Mucosa of stomach (tissue), 1 donor: ENCODE measurements at regions not wholly inside any gene's neighbourhood (a gene's known extent, or its start where the extent isn't known, plus 50 kb on each side); places are given as distances from the start of the nearest gene placed in this dataset.
"Not testable (repeated sequence)": the region's sequence is repeated elsewhere in the genome, so short reads cannot be mapped to it uniquely, and the experiment has no call there.

Source experiments
- H3K27me3 ChIP-seq: one replicate; pipeline ENCODE4 v1.7.0; 2013; ENCODE audit warnings: mild to moderate bottlenecking, low read length; ENCODE audit not compliant: control insufficient read depth, insufficient read depth
- H3K36me3 ChIP-seq: one replicate; pipeline ENCODE4 v1.7.0; 2013; ENCODE audit warnings: low read length; ENCODE audit not compliant: control insufficient read depth, insufficient read depth
- H3K4me1 ChIP-seq: one replicate; pipeline ENCODE4 v1.7.0; 2013; ENCODE audit warnings: mild to moderate bottlenecking, low read length; ENCODE audit not compliant: control insufficient read depth, insufficient read depth
- H3K4me3 ChIP-seq: one replicate; pipeline ENCODE4 v1.7.0; 2013; ENCODE audit warnings: low read length
- H3K9ac ChIP-seq: one replicate; pipeline ENCODE4 v1.7.0; 2013; ENCODE audit warnings: mild to moderate bottlenecking, low read length, moderate library complexity
- H3K9me3 ChIP-seq: one replicate; pipeline ENCODE4 v1.7.0; 2013; ENCODE audit warnings: mild to moderate bottlenecking, low read length, moderate library complexity; ENCODE audit not compliant: control insufficient read depth
- donor health status: Pancreatic carcinoma.

- H3K9ac ChIP-seq, result no peak overlapping the region
- H3K4me1 ChIP-seq, result no peaks in the 10 kb centered on the region
- no peaks in the 10 kb centered on the region for H3K27me3 ChIP-seq
- H3K9me3 ChIP-seq, result no peaks in the 10 kb centered on the region
- H3K4me3 ChIP-seq, result no peak overlapping the region
- H3K36me3 ChIP-seq, result no peaks in the 10 kb centered on the region
Measured at GRCh38 chr12:75650595-75651341, 139.4 kb upstream of the KRR1 start.

DNA sequence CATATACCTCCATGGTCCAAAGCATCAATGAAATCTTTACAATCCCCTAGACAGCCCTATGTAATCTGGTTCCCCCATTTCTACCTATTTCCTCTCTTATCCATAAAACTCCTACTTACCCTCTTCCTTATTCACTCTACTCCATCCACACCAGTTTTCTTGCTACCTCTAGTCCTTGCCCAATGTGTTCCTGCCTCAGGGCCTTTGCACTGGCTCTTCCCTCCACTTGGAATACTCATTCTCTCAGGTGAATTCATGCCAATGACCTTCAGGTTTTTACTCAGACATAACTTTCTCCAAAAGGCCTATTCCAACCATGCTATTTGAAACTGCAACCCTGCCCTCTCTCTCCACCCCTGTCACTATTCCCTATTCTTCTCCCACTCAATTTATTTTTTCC lies 138.7 kb upstream of the KRR1 start:
- no peaks in the 10 kb centered on the region for H3K27me3 ChIP-seq
- no peak overlapping the region for H3K4me3 ChIP-seq
- no peaks in the 10 kb centered on the region for H3K4me1 ChIP-seq
- no peaks in the 10 kb centered on the region for H3K9me3 ChIP-seq
- no peak overlapping the region for H3K9ac ChIP-seq
- no peaks in the 10 kb centered on the region for H3K36me3 ChIP-seq

- no peak overlapping the region for H3K4me3 ChIP-seq
- H3K4me1 ChIP-seq, result no peaks in the 10 kb centered on the region
- H3K9ac ChIP-seq, result no peak overlapping the region
- H3K36me3 ChIP-seq, result no peaks in the 10 kb centered on the region
- no peaks in the 10 kb centered on the region for H3K9me3 ChIP-seq
- H3K27me3 ChIP-seq, result no peaks in the 10 kb centered on the region
Measured at GRCh38 chr12:75648856-75649255, 137.4 kb upstream of the KRR1 start.

DNA sequence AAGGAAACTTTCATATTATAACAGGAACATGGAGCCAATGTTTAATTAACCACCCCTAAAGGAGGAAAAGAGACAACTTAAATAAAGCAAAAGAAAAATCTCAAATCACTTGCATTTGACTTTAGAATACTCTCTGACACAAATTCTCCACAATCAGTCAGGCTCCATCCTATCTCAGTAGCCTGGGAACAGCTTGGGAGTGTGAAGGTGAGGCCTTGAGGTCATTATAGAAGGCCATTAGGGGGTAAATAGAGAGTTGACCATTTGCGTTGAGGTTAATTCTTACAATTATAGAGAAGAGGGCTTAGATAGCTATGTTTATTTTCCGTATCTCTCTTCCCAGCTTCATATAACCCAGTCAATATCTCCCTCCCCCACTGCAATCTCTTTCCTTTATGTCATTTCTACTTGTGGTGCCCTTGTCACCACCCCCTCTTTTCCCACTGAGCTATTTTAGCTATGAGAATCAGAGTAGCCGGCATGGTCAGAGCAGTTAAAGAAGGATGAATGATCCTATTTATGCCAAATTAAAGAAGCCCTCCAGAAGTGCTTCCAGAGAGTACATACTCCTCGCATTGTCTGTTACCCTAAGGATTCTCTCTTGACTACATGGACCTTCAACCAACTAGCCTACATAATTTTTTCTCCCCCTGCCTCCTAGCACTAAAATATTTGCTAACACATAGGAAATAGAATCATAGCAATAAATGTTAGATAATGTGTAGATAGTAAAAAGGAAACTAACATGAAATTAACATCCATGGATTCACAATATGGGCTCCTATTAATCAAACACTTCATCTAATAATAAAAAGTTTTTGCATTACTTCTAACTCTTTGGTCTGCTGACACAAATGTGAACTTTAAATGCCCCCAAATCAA lies 135.2 kb upstream of the KRR1 start:
- Histone ChIP-seq H3K27me3 (no peaks in the 10 kb centered on the region), H3K36me3 (no peaks in the 10 kb centered on the region), H3K9ac (no peak overlapping the region), H3K4me1 (no peaks in the 10 kb centered on the region), H3K9me3 (no peaks in the 10 kb centered on the region), H3K4me3 (no peak overlapping the region)

GRCh38 chr12:75644472-75645072 lies 133.2 kb upstream of the KRR1 start:
- Histone ChIP-seq H3K27me3 (no peaks in the 10 kb centered on the region), H3K36me3 (no peaks in the 10 kb centered on the region), H3K9ac (no peak overlapping the region), H3K9me3 (no peaks in the 10 kb centered on the region), H3K4me3 (no peak overlapping the region), H3K4me1 (no peaks in the 10 kb centered on the region)

- H3K36me3 ChIP-seq, H3K9me3 ChIP-seq, H3K27me3 ChIP-seq, H3K4me3 ChIP-seq, H3K9ac ChIP-seq, H3K4me1 ChIP-seq: not testable (repeated sequence)
Measured at GRCh38 chr12:75643119-75643518, 131.7 kb upstream of the KRR1 start.

DNA sequence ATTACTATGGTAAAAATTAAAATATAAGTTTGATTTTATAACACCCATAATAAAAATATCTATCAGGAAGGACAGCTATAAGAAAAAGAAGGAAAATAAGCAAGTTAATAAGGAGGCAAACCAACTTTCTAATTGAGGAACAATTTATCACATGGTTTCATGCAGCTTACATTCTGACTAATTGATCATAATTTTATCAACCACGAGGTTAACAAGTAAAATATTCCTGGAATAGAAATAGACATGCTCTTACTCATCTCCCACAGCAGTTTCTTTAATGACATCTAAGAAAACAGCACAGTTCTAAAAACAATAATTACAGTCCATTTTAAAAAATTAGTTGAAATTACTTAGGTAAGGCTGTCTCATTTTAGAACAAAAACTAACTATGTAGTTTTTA lies 130.8 kb upstream of the KRR1 start:
- no peaks in the 10 kb centered on the region for H3K9me3 ChIP-seq
- no peak overlapping the region for H3K4me3 ChIP-seq
- no peaks in the 10 kb centered on the region for H3K36me3 ChIP-seq
- H3K9ac ChIP-seq, result no peak overlapping the region
- no peaks in the 10 kb centered on the region for H3K27me3 ChIP-seq
- no peaks in the 10 kb centered on the region for H3K4me1 ChIP-seq

- Histone ChIP-seq H3K36me3 (no peaks in the 10 kb centered on the region), H3K27me3 (no peaks in the 10 kb centered on the region), H3K4me1 (no peaks in the 10 kb centered on the region), H3K9me3 (no peaks in the 10 kb centered on the region), H3K9ac (no peak overlapping the region), H3K4me3 (no peak overlapping the region)
Measured at GRCh38 chr12:75641031-75641780, 129.8 kb upstream of the KRR1 start.

DNA sequence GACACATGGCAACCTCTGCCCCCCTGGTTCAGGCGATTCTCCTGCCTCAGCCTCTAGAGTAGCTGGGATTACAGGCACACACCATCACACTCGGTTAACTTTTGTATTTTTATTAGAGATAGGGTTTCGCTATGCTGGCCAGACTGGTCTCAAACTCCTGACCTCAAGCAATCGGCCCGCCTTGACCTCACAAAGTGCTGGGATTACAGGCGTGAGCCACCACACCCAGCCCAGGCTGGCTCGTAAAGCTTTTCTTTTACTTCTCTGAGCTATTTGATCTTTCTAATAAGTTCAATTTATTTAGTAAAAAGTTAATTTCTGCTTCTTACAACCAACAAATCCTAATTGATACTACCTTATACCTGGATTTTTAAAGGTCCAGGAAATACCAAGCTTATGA lies 127.4 kb upstream of the KRR1 start:
- H3K27me3 ChIP-seq, result no peaks in the 10 kb centered on the region
- H3K9ac ChIP-seq, result no peak overlapping the region
- H3K36me3 ChIP-seq, result no peaks in the 10 kb centered on the region
- no peaks in the 10 kb centered on the region for H3K9me3 ChIP-seq
- no peaks in the 10 kb centered on the region for H3K4me1 ChIP-seq
- H3K4me3 ChIP-seq, result no peak overlapping the region

- no peaks in the 10 kb centered on the region for H3K27me3 ChIP-seq
- H3K4me1 ChIP-seq, result no peaks in the 10 kb centered on the region
- no peak overlapping the region for H3K9ac ChIP-seq
- H3K9me3 ChIP-seq, result no peaks in the 10 kb centered on the region
- H3K36me3 ChIP-seq, result no peaks in the 10 kb centered on the region
- H3K4me3 ChIP-seq, result no peak overlapping the region
Measured at GRCh38 chr12:75636607-75637006, 125.2 kb upstream of the KRR1 start.

- Histone ChIP-seq H3K4me3 (no peak overlapping the region), H3K4me1 (no peaks in the 10 kb centered on the region), H3K9ac (no peak overlapping the region)
Measured at GRCh38 chr12:75635606-75636444, 124.4 kb upstream of the KRR1 start.

More at GRCh38 chr12:75635606-75636444, 124.4 kb upstream of the KRR1 start:
- Histone ChIP-seq H3K36me3 (no peaks in the 10 kb centered on the region), H3K9me3 (no peaks in the 10 kb centered on the region), H3K27me3 (no peaks in the 10 kb centered on the region)
